Fibroblast of lung (primary cell): ENCODE measurements at regions not wholly inside any gene's neighbourhood (a gene's known extent, or its start where the extent isn't known, plus 50 kb on each side); places are given as distances from the start of the nearest gene placed in this dataset.

ENCODE experiments used
- DNase-seq, 2 donors: peaks; one replicate each; pipeline versions ENCODE4 v3.0.0 to v3.0.0-alpha.2; 2010; ENCODE audit warnings: low read depth in 2 of 2
- H2AFZ ChIP-seq: 2 replicates; pipeline ENCODE4 v1.5.1; 2012; ENCODE audit warnings: low read length, control low read depth, inconsistent platforms
- H3K27ac ChIP-seq: 2 replicates; pipeline ENCODE4 v1.5.1; 2011; ENCODE audit warnings: low read length, control low read depth; ENCODE audit not compliant: insufficient read depth
- H3K27me3 ChIP-seq: 2 replicates; pipeline ENCODE4 v1.5.1; 2011; ENCODE audit warnings: mild to moderate bottlenecking, low read length; ENCODE audit not compliant: control insufficient read depth, insufficient read depth
- H3K36me3 ChIP-seq: 2 replicates; pipeline ENCODE4 v1.5.1; 2011; ENCODE audit warnings: low read length; ENCODE audit not compliant: control insufficient read depth, insufficient read depth
- H3K4me1 ChIP-seq: 2 replicates; pipeline ENCODE4 v1.5.1; 2011; ENCODE audit warnings: low read length; ENCODE audit not compliant: control insufficient read depth, insufficient read depth; ENCODE audit errors: extremely low read depth
- H3K4me2 ChIP-seq: 2 replicates; pipeline ENCODE4 v1.5.1; 2011; ENCODE audit warnings: low read length, control low read depth; ENCODE audit not compliant: insufficient read depth; ENCODE audit errors: extremely low read depth
- H3K4me3 ChIP-seq, 4 experiments: fragments of 200-600 bp in 1 of 4; sonication (generic) in 1 of 4; replicated peaks in 1 of 4; 2 replicates each; pipeline ENCODE4 v1.5.1; 2011 to 2016; ENCODE audit warnings: low read length in 4 of 4, low read depth in 3 of 4, mild to moderate bottlenecking in 3 of 4, control low read depth in 2 of 4, inconsistent platforms in 1 of 4, mixed read lengths in 1 of 4; ENCODE audit not compliant: insufficient read depth in 1 of 4; ENCODE audit errors: control extremely low read depth in 1 of 4
- H3K79me2 ChIP-seq: 2 replicates; pipeline ENCODE4 v1.5.1; 2012; ENCODE audit warnings: mild to moderate bottlenecking, low read length, inconsistent platforms; ENCODE audit not compliant: control insufficient read depth, insufficient read depth
- H3K9ac ChIP-seq: 2 replicates; pipeline ENCODE4 v1.5.1; 2011; ENCODE audit warnings: mild to moderate bottlenecking, low read length, control low read depth; ENCODE audit not compliant: insufficient read depth
- H3K9me3 ChIP-seq: 2 replicates; pipeline ENCODE4 v1.5.1; 2012; ENCODE audit warnings: low read depth, low read length; ENCODE audit not compliant: control insufficient read depth, insufficient read depth
- H4K20me1 ChIP-seq: 2 replicates; pipeline ENCODE4 v1.5.1; 2011; ENCODE audit warnings: low read length; ENCODE audit not compliant: control insufficient read depth, insufficient read depth; ENCODE audit errors: extremely low read depth
- CTCF ChIP-seq, 2 donors: IDR thresholded peaks in 1 of 2; conservative IDR thresholded peaks in 1 of 2; 1 replicate in 1 of 2; 2 replicates in 1 of 2; pipeline ENCODE4 v1.5.1; 2011 to 2012; ENCODE audit warnings: low read length in 2 of 2, control low read depth in 1 of 2, inconsistent platforms in 1 of 2, low read depth in 1 of 2, mild to moderate bottlenecking in 1 of 2
- EZH2 ChIP-seq: IDR thresholded peaks from 2 replicates; pipeline ENCODE4 v1.5.1; 2012; ENCODE audit warnings: low read length, control low read depth, mild to moderate bottlenecking; ENCODE audit errors: missing control alignments

GRCh38 chr7:70907259-70908247 lies 224.4 kb upstream of the GALNT17 start:
- H4K20me1 ChIP-seq = no peaks in the 10 kb centered on the region
- no peak overlapping the region for H3K9ac ChIP-seq
- no peaks in the 10 kb centered on the region for H3K9me3 ChIP-seq
- no peak overlapping the region for H2AFZ ChIP-seq
- no peaks in the 10 kb centered on the region for H3K27me3 ChIP-seq
- no peaks in the 10 kb centered on the region for H3K4me1 ChIP-seq
- no peak overlapping the region for H3K4me3 ChIP-seq
- H3K4me2 ChIP-seq = no peak overlapping the region
- no peak for TF ChIP-seq CTCF (conservative IDR thresholded peaks at IDR 0.05 in 1 of 2, IDR thresholded peaks at IDR 0.05 in 1 of 2; ENCODE audit: low read depth in 1 of 2, low read length in 2 of 2)
- no peak for TF ChIP-seq EZH2
- peak in 1 of 2 donors; percentile 8 for DNase-seq
- H3K36me3 ChIP-seq = no peaks in the 10 kb centered on the region
- H3K27ac ChIP-seq = no peak overlapping the region
- H3K79me2 ChIP-seq = no peaks in the 10 kb centered on the region

- no peak for DNase-seq
- Histone ChIP-seq H3K9me3 (no peaks in the 10 kb centered on the region), H3K27me3 (no peaks in the 10 kb centered on the region), H3K4me1 (no peaks in the 10 kb centered on the region), H3K36me3 (no peaks in the 10 kb centered on the region), H3K4me2 (no peak overlapping the region), H3K79me2 (no peaks in the 10 kb centered on the region), H3K27ac (no peak overlapping the region), H3K4me3 (no peak overlapping the region), H2AFZ (no peak overlapping the region), H4K20me1 (no peaks in the 10 kb centered on the region), H3K9ac (no peak overlapping the region)
- TF ChIP-seq EZH2 = no peak
- TF ChIP-seq CTCF (conservative IDR thresholded peaks at IDR 0.05 in 1 of 2, IDR thresholded peaks at IDR 0.05 in 1 of 2; ENCODE audit: low read depth in 1 of 2, low read length in 2 of 2) = no peak
Measured at GRCh38 chr7:70913924-70914323, 218.0 kb upstream of the GALNT17 start.

GRCh38 chr7:70915067-70915466 lies 216.9 kb upstream of the GALNT17 start:
- no peak overlapping the region for H3K27ac ChIP-seq
- H3K27me3 ChIP-seq = no peaks in the 10 kb centered on the region
- no peak overlapping the region for H3K4me2 ChIP-seq
- H3K4me3 ChIP-seq = no peak overlapping the region
- H3K4me1 ChIP-seq = no peaks in the 10 kb centered on the region
- no peak for DNase-seq
- no peak overlapping the region for H2AFZ ChIP-seq
- TF ChIP-seq CTCF (conservative IDR thresholded peaks at IDR 0.05 in 1 of 2, IDR thresholded peaks at IDR 0.05 in 1 of 2; ENCODE audit: low read depth in 1 of 2, low read length in 2 of 2) = no peak
- TF ChIP-seq EZH2 = no peak
- H3K9ac ChIP-seq = no peak overlapping the region
- H3K79me2 ChIP-seq = no peaks in the 10 kb centered on the region
- H3K9me3 ChIP-seq = no peaks in the 10 kb centered on the region
- H4K20me1 ChIP-seq = no peaks in the 10 kb centered on the region
- no peaks in the 10 kb centered on the region for H3K36me3 ChIP-seq
